H1 (cell line): ENCODE measurements at regions not wholly inside any gene's neighbourhood (a gene's known extent, or its start where the extent isn't known, plus 50 kb on each side); places are given as distances from the start of the nearest gene placed in this dataset.

ENCODE experiments used
- CTCF ChIA-PET: fragments of 300-600 bp; sonication (Branson Sonifier 250); formaldehyde crosslinking; loops from one replicate; lab custom pipeline; 2021; ENCODE audit not compliant: partially characterized antibody; lab: Charles Lee
- POLR2A ChIA-PET: fragments of 300-600 bp; sonication (Branson Sonifier 250); formaldehyde crosslinking; loops from one replicate; lab custom pipeline; 2021; ENCODE audit warnings: inconsistent platforms; ENCODE audit not compliant: partially characterized antibody; lab: Charles Lee
- DNase-seq, 2 experiments: peaks; one replicate each; pipeline versions ENCODE4 v3.0.0 to v3.0.0-alpha.2; 2010 to 2022; ENCODE audit warnings: low spot score in 2 of 2, low read depth in 1 of 2, mixed read lengths in 1 of 2
- FAIRE-seq: peaks from 2 replicates; lab custom pipeline; 2011; peaks lifted over from hg19 to GRCh38; lab: Jason Lieb, UNC
- H2AFZ ChIP-seq: 2 replicates; pipeline ENCODE4 v1.8.1; 2012; ENCODE audit warnings: low read length, inconsistent platforms
- H2AK5ac ChIP-seq: 2 replicates; pipeline ENCODE4 v1.6.1; 2013; ENCODE audit warnings: low read depth, low read length
- H2BK120ac ChIP-seq: replicated peaks from 2 replicates; pipeline ENCODE3; 2013; ENCODE audit warnings: low read depth, low read length, inconsistent platforms
- H2BK12ac ChIP-seq: 2 replicates; pipeline ENCODE4 v1.6.1; 2013; ENCODE audit warnings: low read depth, low read length
- H2BK15ac ChIP-seq: 2 replicates; pipeline ENCODE4 v1.6.1; 2013; ENCODE audit warnings: low read length
- H2BK20ac ChIP-seq: 2 replicates; pipeline ENCODE4 v1.6.1; 2013; ENCODE audit warnings: low read length
- H2BK5ac ChIP-seq: 2 replicates; pipeline ENCODE4 v1.6.1; 2013; ENCODE audit warnings: low read depth, low read length
- H3K14ac ChIP-seq: 2 replicates; pipeline ENCODE4 v1.6.1; 2013; ENCODE audit warnings: inconsistent platforms; ENCODE audit not compliant: insufficient read length
- H3K18ac ChIP-seq: 2 replicates; pipeline ENCODE4 v1.6.1; 2013; ENCODE audit warnings: low read length; ENCODE audit errors: extremely low read depth
- H3K23ac ChIP-seq: 2 replicates; pipeline ENCODE4 v1.6.1; 2013; ENCODE audit warnings: inconsistent platforms; ENCODE audit not compliant: insufficient read length
- H3K23me2 ChIP-seq: 2 replicates; pipeline ENCODE4 v1.6.1; 2013; ENCODE audit warnings: low read depth, low read length
- H3K27ac ChIP-seq: 2 replicates; pipeline ENCODE4 v1.6.1; 2011; ENCODE audit warnings: low read depth, low read length, inconsistent platforms
- H3K27me3 ChIP-seq, 4 experiments: replicated peaks in 1 of 4; 1 replicate in 1 of 4; 2 replicates in 3 of 4; pipeline versions ENCODE4 v1.6.1 to v1.8.1; 2011 to 2013; ENCODE audit warnings: low read length in 3 of 4, mild to moderate bottlenecking in 3 of 4, inconsistent platforms in 2 of 4, mixed read lengths in 2 of 4, moderate library complexity in 1 of 4; ENCODE audit not compliant: control insufficient read depth in 3 of 4, insufficient read depth in 3 of 4; ENCODE audit errors: extremely low read depth in 1 of 4
- H3K36me3 ChIP-seq, 4 experiments: 2 replicates each; pipeline versions ENCODE4 v1.6.1 to v1.8.1; 2011 to 2013; ENCODE audit warnings: mild to moderate bottlenecking in 4 of 4, low read length in 3 of 4, moderate library complexity in 2 of 4, control low read depth in 1 of 4, inconsistent platforms in 1 of 4; ENCODE audit not compliant: insufficient read depth in 4 of 4, control insufficient read depth in 2 of 4
- H3K4ac ChIP-seq: replicated peaks from 2 replicates; pipeline ENCODE3; 2013; ENCODE audit warnings: low read length, low read depth, mixed read lengths, inconsistent platforms; ENCODE audit not compliant: insufficient read length
- H3K4me1 ChIP-seq, 4 experiments: replicated peaks in 1 of 4; 1 replicate in 1 of 4; 2 replicates in 3 of 4; pipeline versions ENCODE4 v1.6.1 to v1.8.1; 2011 to 2013; ENCODE audit warnings: low read length in 3 of 4, inconsistent platforms in 2 of 4, mixed read lengths in 1 of 4; ENCODE audit not compliant: insufficient read depth in 4 of 4, control insufficient read depth in 3 of 4
- H3K4me2 ChIP-seq, 2 experiments: 2 replicates each; pipeline versions ENCODE4 v1.6.1 to v1.8.1; 2011 to 2013; ENCODE audit warnings: low read depth in 2 of 2, low read length in 2 of 2, control low read depth in 1 of 2, inconsistent platforms in 1 of 2, mild to moderate bottlenecking in 1 of 2; ENCODE audit not compliant: insufficient read depth in 1 of 2
- H3K4me3 ChIP-seq, 4 experiments: fragments of 200-600, 300-600 bp in 1 of 4; sonication (generic), shearing (Covaris generic), sonication (Bioruptor Twin) in 1 of 4; 2 replicates each; pipeline versions ENCODE4 v1.5.1 to v1.8.1; 2011 to 2016; ENCODE audit warnings: low read length in 4 of 4, low read depth in 3 of 4, control low read depth in 2 of 4, inconsistent platforms in 2 of 4, mild to moderate bottlenecking in 2 of 4, mixed read lengths in 1 of 4, moderate library complexity in 1 of 4; ENCODE audit not compliant: insufficient read depth in 2 of 4; ENCODE audit errors: extremely low read depth in 1 of 4
- H3K56ac ChIP-seq: replicated peaks from 2 replicates; pipeline ENCODE3; 2013; ENCODE audit warnings: low read depth, mild to moderate bottlenecking, mixed read lengths, low read length, inconsistent platforms; ENCODE audit not compliant: insufficient read length
- H3K79me1 ChIP-seq: 2 replicates; pipeline ENCODE4 v1.6.1; 2013; ENCODE audit warnings: low read depth, low read length, control low read depth
- H3K79me2 ChIP-seq, 2 experiments: 2 replicates each; pipeline versions ENCODE4 v1.6.1 to v1.8.1; 2012 to 2013; ENCODE audit warnings: low read length in 2 of 2, mild to moderate bottlenecking in 2 of 2, inconsistent platforms in 1 of 2; ENCODE audit not compliant: insufficient read depth in 2 of 2, control insufficient read depth in 1 of 2
- H3K9ac ChIP-seq, 4 experiments: replicated peaks in 1 of 4; 1 replicate in 1 of 4; 2 replicates in 3 of 4; pipeline versions ENCODE4 v1.6.1 to v1.8.1; 2011 to 2013; ENCODE audit warnings: low read depth in 3 of 4, low read length in 3 of 4, control low read depth in 2 of 4, mild to moderate bottlenecking in 2 of 4, moderate library complexity in 2 of 4, inconsistent platforms in 1 of 4; ENCODE audit errors: extremely low read depth in 1 of 4
- H3K9me3 ChIP-seq, 2 experiments: 2 replicates each; pipeline versions ENCODE4 v1.6.1 to v1.8.1; 2012 to 2013; ENCODE audit warnings: mild to moderate bottlenecking in 2 of 2, moderate library complexity in 2 of 2, control low read depth in 1 of 2, inconsistent platforms in 1 of 2, low read depth in 1 of 2, low read length in 1 of 2, mixed read lengths in 1 of 2; ENCODE audit not compliant: insufficient read depth in 2 of 2
- H4K20me1 ChIP-seq, 2 experiments: replicated peaks in 1 of 2; 2 replicates each; pipeline versions ENCODE3 to v1.8.1; 2011 to 2013; ENCODE audit warnings: inconsistent platforms in 2 of 2, low read length in 2 of 2, mild to moderate bottlenecking in 1 of 2; ENCODE audit not compliant: insufficient read depth in 2 of 2, control insufficient read depth in 1 of 2
- H4K5ac ChIP-seq: 2 replicates; pipeline ENCODE4 v1.6.1; 2013; ENCODE audit warnings: low read length, low read depth, mixed read lengths, inconsistent platforms; ENCODE audit not compliant: insufficient read length
- H4K8ac ChIP-seq: 2 replicates; pipeline ENCODE4 v1.8.0; 2013; ENCODE audit warnings: mild to moderate bottlenecking, moderate library complexity, low read length, inconsistent platforms; ENCODE audit not compliant: insufficient read depth; ENCODE audit errors: extremely low read depth
- H4K91ac ChIP-seq: replicated peaks from 2 replicates; pipeline ENCODE3; 2013; ENCODE audit warnings: low read length, mixed read lengths, inconsistent platforms; ENCODE audit not compliant: insufficient read length
- CHD2 ChIP-seq: IDR thresholded peaks from 2 replicates; pipeline ENCODE4 v1.6.1; 2012; ENCODE audit warnings: low read length, improper control_type of control experiment
- CREB1 ChIP-seq: IDR thresholded peaks from 2 replicates; pipeline ENCODE4 v1.6.1; 2012; ENCODE audit warnings: inconsistent platforms
- E2F6 ChIP-seq: IDR thresholded peaks from 2 replicates; pipeline ENCODE4 v1.6.1; 2012; ENCODE audit warnings: inconsistent platforms
- EGR1 ChIP-seq: IDR thresholded peaks from 2 replicates; pipeline ENCODE4 v1.6.1; 2011; ENCODE audit warnings: low read depth, low read length, borderline replicate concordance
- GTF2F1 ChIP-seq: IDR thresholded peaks from 2 replicates; pipeline ENCODE4 v1.6.1; 2012; ENCODE audit warnings: low read depth, low read length, improper control_type of control experiment, borderline replicate concordance
- HDAC2 ChIP-seq, 2 experiments: fragments of 300-600 bp in 1 of 2; sonication (generic) in 1 of 2; IDR thresholded peaks; 2 replicates each; pipeline ENCODE4 v1.6.1; 2011 to 2012; ENCODE audit warnings: low read depth in 2 of 2, low read length in 2 of 2, mild to moderate bottlenecking in 2 of 2, moderate library complexity in 2 of 2, borderline replicate concordance in 1 of 2, inconsistent platforms in 1 of 2
- SP2 ChIP-seq: IDR thresholded peaks from 2 replicates; pipeline ENCODE4 v1.6.1; 2012; ENCODE audit warnings: mild to moderate bottlenecking, low read length, inconsistent platforms
- TAF7 ChIP-seq: optimal IDR thresholded peaks from 2 replicates; pipeline ENCODE3; 2011; ENCODE audit warnings: low read depth, mild to moderate bottlenecking, inconsistent platforms, low read length, moderate library complexity, borderline replicate concordance
- WGBS, 2 experiments: shearing (Covaris generic) in 1 of 2; methylation state at CpG; one replicate each; pipeline versions ENCODE4 v1.1.6 to v1.1.7; 2013 to 2015; ENCODE audit warnings: low lambda C conversion rate in 2 of 2, mixed read lengths in 2 of 2, inconsistent platforms in 1 of 2, low coverage in 1 of 2, missing lambda C conversion rate in 1 of 2; ENCODE audit not compliant: insufficient replicate concordance in 2 of 2, insufficient coverage in 1 of 2, insufficient read length in 1 of 2; ENCODE audit errors: extremely low coverage in 1 of 2, missing lambda C conversion rate in 1 of 2; 5-methylcytosine and 5-hydroxymethylcytosine counted together

- no peak overlapping the region for H2BK5ac ChIP-seq
- H3K4ac ChIP-seq, result no peak overlapping the region
- H3K9me3 ChIP-seq, result no peaks in the 10 kb centered on the region
- H4K8ac ChIP-seq, result no peak overlapping the region; the same call in 1 of the 2 replicates
- H3K4me3 ChIP-seq, result no peak overlapping the region
- no peaks in the 10 kb centered on the region for H3K79me2 ChIP-seq
- no peaks in the 10 kb centered on the region for H3K79me1 ChIP-seq
- peaks cover 0 to 6% (median 1%) of the 10 kb centered on the region in 4 experiments; a peak in 2 of 7 replicates for H3K4me1 ChIP-seq
- no peak overlapping the region for H3K23ac ChIP-seq
- H4K91ac ChIP-seq, result no peak overlapping the region
- H3K23me2 ChIP-seq, result no peaks in the 10 kb centered on the region
- H4K20me1 ChIP-seq, result no peaks in the 10 kb centered on the region
- H3K9ac ChIP-seq, result no peak overlapping the region
- H2AK5ac ChIP-seq, result no peak overlapping the region
- H3K27me3 ChIP-seq, result no peaks in the 10 kb centered on the region
- no peak overlapping the region for H2BK15ac ChIP-seq
- H3K18ac ChIP-seq, result no peak overlapping the region
- H3K36me3 ChIP-seq, result no peaks in the 10 kb centered on the region
- no peak overlapping the region for H3K56ac ChIP-seq
- no peak overlapping the region for H3K14ac ChIP-seq
- H2BK12ac ChIP-seq, result no peak overlapping the region
- H2BK120ac ChIP-seq, result no peak overlapping the region
- CTCF ChIA-PET, result no interaction called here
- TF ChIP-seq E2F6, result no peak
- no peak for TF ChIP-seq CREB1
- no peak for TF ChIP-seq HDAC2 (IDR thresholded peaks at IDR 0.05; ENCODE audit: borderline replicate concordance in 1 of 2, low read depth in 2 of 2, low read length in 2 of 2)
- TF ChIP-seq GTF2F1, result no peak
- no peak for TF ChIP-seq EGR1
- TF ChIP-seq SP2, result no peak
- TF ChIP-seq TAF7, result no peak
- no peak for TF ChIP-seq CHD2
- H2BK20ac ChIP-seq, result no peak overlapping the region
- POLR2A ChIA-PET, result no interaction called here
- DNase-seq (no peak), FAIRE-seq (no peak)
- no peak overlapping the region for H3K27ac ChIP-seq
- H2AFZ ChIP-seq, result no peak overlapping the region
- no peak overlapping the region for H3K4me2 ChIP-seq
- no peak overlapping the region for H4K5ac ChIP-seq
- 84% methylated on average over 7 of the region's 7 CpGs; no CpG with 5 or more reads in 1 of the 2 experiments for WGBS, 2 experiments
Observed at GRCh38 chr10:1928606-1929005, 191.3 kb upstream of the ADARB2 start.
